ENCODE measurements at regions not wholly inside any gene's neighbourhood (a gene's known extent, or its start where the extent isn't known, plus 50 kb on each side); places are given as distances from the start of the nearest gene placed in this dataset.
"Not testable (repeated sequence)": the region's sequence is repeated elsewhere in the genome, so short reads cannot be mapped to it uniquely, and the experiment has no call there.

DNA sequence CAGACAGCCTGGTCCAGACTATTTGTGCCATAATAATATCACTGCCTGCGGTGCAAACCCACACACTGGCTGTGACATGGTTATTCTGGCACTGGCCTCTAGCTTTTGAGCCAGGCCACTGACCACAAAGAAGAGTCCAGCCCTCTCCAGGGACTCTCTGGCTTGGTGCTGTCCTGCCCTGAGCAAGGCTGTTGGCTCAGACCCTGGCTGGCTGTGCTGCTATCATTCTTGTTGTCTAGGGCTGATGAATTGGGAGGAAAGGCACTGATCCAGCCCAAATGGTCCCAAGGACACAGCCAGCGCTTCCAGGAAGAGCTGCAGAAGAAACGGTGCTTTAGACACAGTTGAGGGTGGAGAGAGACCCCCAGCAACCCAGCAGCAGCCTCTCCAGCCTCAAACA lies 80.8 kb downstream of the TMEM130 start:
- DNase-seq (ENCODE audit: low read depth): no peak
- TF ChIP-seq, protein P1, sequence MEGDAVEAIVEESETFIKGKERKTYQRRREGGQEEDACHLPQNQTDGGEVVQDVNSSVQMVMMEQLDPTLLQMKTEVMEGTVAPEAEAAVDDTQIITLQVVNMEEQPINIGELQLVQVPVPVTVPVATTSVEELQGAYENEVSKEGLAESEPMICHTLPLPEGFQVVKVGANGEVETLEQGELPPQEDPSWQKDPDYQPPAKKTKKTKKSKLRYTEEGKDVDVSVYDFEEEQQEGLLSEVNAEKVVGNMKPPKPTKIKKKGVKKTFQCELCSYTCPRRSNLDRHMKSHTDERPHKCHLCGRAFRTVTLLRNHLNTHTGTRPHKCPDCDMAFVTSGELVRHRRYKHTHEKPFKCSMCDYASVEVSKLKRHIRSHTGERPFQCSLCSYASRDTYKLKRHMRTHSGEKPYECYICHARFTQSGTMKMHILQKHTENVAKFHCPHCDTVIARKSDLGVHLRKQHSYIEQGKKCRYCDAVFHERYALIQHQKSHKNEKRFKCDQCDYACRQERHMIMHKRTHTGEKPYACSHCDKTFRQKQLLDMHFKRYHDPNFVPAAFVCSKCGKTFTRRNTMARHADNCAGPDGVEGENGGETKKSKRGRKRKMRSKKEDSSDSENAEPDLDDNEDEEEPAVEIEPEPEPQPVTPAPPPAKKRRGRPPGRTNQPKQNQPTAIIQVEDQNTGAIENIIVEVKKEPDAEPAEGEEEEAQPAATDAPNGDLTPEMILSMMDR (IDR thresholded peaks at IDR 0.05; ENCODE audit: low read depth, low read length): no peak
- TF ChIP-seq MYC (IDR thresholded peaks at IDR 0.05; ENCODE audit: low read depth, low read length) (no peak), POLR2A (IDR thresholded peaks at IDR 0.05; ENCODE audit: extremely low read depth, insufficient read length) (no peak)
- TF ChIP-seq, protein P2, sequence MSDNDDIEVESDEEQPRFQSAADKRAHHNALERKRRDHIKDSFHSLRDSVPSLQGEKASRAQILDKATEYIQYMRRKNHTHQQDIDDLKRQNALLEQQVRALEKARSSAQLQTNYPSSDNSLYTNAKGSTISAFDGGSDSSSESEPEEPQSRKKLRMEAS (IDR thresholded peaks at IDR 0.05; ENCODE audit: low read depth, low read length): no peak
- H3K4me3 ChIP-seq (ENCODE audit: low read depth, low read length): no peak overlapping the region

DNA sequence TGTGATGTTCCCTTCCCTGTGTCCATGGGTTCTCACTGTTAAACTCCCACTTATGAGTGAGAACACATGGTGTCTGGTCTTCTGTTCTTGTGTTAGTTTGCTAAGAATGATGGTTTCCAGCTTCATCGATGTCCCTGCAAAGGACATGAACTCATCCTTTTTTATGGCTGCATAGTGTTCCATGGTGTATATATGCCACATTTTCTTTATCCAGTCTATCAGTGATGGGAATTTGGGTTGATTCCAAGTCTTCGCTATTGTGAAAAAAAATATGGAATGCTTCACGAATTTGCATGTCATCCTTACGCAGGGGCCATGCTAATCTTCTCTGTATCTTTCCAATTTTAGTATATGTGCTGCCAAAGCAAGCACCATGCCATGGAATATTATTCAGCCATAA lies 75.4 kb downstream of the TMEM130 start:
- DNase-seq (ENCODE audit: low read depth); H3K4me3 ChIP-seq (ENCODE audit: low read depth, low read length): not testable (repeated sequence)

DNA sequence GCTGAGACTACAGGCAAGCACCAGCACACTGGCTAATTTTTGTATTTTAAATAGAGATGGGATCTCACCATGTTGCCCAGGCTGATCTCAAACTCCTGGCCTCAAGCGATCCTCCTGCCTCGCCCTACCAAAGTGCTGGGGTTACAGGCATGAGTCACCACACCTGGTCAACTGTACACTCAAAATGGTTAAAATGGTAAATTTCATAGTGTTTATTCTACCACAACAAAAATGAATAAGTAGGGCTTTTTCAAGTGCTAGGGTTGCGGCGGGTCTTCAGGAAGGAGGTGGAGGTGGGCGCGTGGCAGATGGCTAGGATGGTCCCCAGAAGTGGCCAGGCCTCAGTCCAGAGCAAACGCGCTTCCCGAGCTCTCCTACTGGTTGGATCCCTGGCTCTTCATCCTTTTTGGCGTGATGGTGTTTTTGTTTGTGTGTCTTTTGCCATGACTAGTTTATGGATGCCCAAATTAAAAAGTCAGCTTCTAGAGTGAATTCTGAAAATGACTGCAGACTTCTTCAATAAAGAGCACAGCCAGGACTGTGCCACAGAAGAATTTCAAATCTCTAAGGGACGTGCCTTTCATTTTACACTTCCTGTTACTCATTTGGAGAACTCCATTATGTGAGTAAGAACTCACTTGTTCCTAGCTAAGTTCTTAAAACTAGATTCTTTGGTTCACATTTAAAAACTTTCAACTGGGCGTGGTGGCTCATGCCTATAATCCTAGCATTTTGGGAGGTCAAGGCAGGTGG lies 73.9 kb downstream of the TMEM130 start:
- peak; percentile 73 for DNase-seq (ENCODE audit: low read depth)
- TF ChIP-seq MYC (IDR thresholded peaks at IDR 0.05; ENCODE audit: low read depth, low read length) (no peak), POLR2A (IDR thresholded peaks at IDR 0.05; ENCODE audit: extremely low read depth, insufficient read length) (no peak)
- TF ChIP-seq, protein P1 (IDR thresholded peaks at IDR 0.05; ENCODE audit: low read depth, low read length): no peak
- TF ChIP-seq, protein P2 (IDR thresholded peaks at IDR 0.05; ENCODE audit: low read depth, low read length): no peak
- H3K4me3 ChIP-seq (ENCODE audit: low read depth, low read length): no peak overlapping the region

All from NB4 (cell line).